ENCODE measurements at regions not wholly inside any gene's neighbourhood (a gene's known extent, or its start where the extent isn't known, plus 50 kb on each side); places are given as distances from the start of the nearest gene placed in this dataset.

GRCh38 chr9:63816751-63817621, 1468.0 kb downstream of the FOXD4L5 start:
- TF ChIP-seq, protein P1, sequence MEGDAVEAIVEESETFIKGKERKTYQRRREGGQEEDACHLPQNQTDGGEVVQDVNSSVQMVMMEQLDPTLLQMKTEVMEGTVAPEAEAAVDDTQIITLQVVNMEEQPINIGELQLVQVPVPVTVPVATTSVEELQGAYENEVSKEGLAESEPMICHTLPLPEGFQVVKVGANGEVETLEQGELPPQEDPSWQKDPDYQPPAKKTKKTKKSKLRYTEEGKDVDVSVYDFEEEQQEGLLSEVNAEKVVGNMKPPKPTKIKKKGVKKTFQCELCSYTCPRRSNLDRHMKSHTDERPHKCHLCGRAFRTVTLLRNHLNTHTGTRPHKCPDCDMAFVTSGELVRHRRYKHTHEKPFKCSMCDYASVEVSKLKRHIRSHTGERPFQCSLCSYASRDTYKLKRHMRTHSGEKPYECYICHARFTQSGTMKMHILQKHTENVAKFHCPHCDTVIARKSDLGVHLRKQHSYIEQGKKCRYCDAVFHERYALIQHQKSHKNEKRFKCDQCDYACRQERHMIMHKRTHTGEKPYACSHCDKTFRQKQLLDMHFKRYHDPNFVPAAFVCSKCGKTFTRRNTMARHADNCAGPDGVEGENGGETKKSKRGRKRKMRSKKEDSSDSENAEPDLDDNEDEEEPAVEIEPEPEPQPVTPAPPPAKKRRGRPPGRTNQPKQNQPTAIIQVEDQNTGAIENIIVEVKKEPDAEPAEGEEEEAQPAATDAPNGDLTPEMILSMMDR (IDR thresholded peaks at IDR 0.05), result no peak
- no peak for TF ChIP-seq POLR2AphosphoS5 (IDR thresholded peaks at IDR 0.05)

Measured in transverse colon (tissue), 4 donors.